Keratinocyte (primary cell): ENCODE measurements at regions not wholly inside any gene's neighbourhood (a gene's known extent, or its start where the extent isn't known, plus 50 kb on each side); places are given as distances from the start of the nearest gene placed in this dataset.
"Not testable (repeated sequence)": the region's sequence is repeated elsewhere in the genome, so short reads cannot be mapped to it uniquely, and the experiment has no call there.

Experiments
- EZH2 ChIP-seq: IDR thresholded peaks from one replicate; pipeline ENCODE4 v1.6.1; 2012; ENCODE audit warnings: inconsistent platforms, mild to moderate bottlenecking, low read length, moderate library complexity
- TF ChIP-seq, protein P1 (sequence below), 3 experiments: IDR thresholded peaks in 1 of 3; conservative IDR thresholded peaks in 1 of 3; optimal IDR thresholded peaks in 1 of 3; 2 replicates in 2 of 3; 3 replicates in 1 of 3; pipeline versions ENCODE3 to v1.5.1; 2011; ENCODE audit warnings: low read length in 3 of 3, mild to moderate bottlenecking in 3 of 3, moderate library complexity in 2 of 3, control low read depth in 1 of 3, inconsistent platforms in 1 of 3; ENCODE audit not compliant: insufficient read depth in 2 of 3; ENCODE audit errors: extremely low read depth in 1 of 3

DNA sequence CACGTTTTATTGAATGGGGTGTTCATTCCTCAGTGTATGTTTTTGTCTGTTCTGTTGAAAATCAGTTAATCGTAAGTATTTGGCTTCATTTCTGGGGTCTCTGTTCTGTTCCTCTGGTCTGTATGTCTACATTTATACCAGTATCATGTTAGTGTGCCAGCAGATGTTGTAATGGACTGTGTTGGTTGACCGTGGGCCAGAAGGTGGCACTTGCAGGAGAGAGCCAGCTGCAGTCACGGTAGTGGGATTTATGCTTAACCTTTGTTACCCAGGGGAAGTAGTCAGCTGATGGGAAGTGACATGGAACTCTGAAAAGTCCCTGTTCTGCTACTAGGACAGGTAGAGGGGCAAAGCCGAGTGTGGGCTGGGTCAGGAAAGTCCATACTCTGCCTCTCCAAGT, 238.3 kb upstream of the NPAP1 start:
- TF ChIP-seq, protein P1, sequence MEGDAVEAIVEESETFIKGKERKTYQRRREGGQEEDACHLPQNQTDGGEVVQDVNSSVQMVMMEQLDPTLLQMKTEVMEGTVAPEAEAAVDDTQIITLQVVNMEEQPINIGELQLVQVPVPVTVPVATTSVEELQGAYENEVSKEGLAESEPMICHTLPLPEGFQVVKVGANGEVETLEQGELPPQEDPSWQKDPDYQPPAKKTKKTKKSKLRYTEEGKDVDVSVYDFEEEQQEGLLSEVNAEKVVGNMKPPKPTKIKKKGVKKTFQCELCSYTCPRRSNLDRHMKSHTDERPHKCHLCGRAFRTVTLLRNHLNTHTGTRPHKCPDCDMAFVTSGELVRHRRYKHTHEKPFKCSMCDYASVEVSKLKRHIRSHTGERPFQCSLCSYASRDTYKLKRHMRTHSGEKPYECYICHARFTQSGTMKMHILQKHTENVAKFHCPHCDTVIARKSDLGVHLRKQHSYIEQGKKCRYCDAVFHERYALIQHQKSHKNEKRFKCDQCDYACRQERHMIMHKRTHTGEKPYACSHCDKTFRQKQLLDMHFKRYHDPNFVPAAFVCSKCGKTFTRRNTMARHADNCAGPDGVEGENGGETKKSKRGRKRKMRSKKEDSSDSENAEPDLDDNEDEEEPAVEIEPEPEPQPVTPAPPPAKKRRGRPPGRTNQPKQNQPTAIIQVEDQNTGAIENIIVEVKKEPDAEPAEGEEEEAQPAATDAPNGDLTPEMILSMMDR (optimal IDR thresholded peaks at IDR 0.05 in 1 of 3, IDR thresholded peaks at IDR 0.05 in 1 of 3, conservative IDR thresholded peaks at IDR 0.05 in 1 of 3; ENCODE audit: extremely low read depth in 1 of 3, insufficient read depth in 2 of 3, low read length in 3 of 3): not testable (repeated sequence)
- TF ChIP-seq EZH2: not testable (repeated sequence)
